22Rv1 (cell line): ENCODE measurements at regions not wholly inside any gene's neighbourhood (a gene's known extent, or its start where the extent isn't known, plus 50 kb on each side); places are given as distances from the start of the nearest gene placed in this dataset.

Source experiments
- CTCF ChIP-seq: fragments of 450-650 bp; IDR thresholded peaks from 2 replicates; pipeline ENCODE4 v1.5.1; 2017; ENCODE audit warnings: mild to moderate bottlenecking
- ZFX ChIP-seq: fragments of 450-650 bp; IDR thresholded peaks from 2 replicates; pipeline ENCODE4 v1.6.1; 2017; ENCODE audit warnings: antibody characterized with exemption, borderline replicate concordance

DNA sequence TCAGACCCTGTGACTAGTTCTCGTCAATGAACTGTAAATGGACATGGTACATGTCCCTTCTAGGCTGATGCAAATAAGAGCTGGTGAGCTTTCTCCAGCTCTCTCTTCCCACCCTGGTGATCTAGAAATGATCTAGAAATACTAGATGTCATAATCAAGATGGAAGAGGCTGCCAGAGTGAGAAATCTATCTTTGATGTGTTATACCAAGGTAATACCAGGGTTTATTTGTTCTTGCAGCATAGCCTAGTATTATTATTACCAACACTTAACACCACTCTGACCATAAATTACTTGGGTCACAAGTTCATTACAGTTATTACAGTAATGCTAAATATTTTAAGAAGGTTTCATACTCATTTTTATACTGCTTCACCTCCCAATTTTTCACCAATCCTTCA is 138.4 kb upstream of the LMCD1 start:
- TF ChIP-seq CTCF: no peak
- TF ChIP-seq ZFX: no peak
